GM12864 (cell line): ENCODE measurements at regions not wholly inside any gene's neighbourhood (a gene's known extent, or its start where the extent isn't known, plus 50 kb on each side); places are given as distances from the start of the nearest gene placed in this dataset.
"Not testable (repeated sequence)": the region's sequence is repeated elsewhere in the genome, so short reads cannot be mapped to it uniquely, and the experiment has no call there.

Experiments
- DNase-seq: peaks from one replicate; pipeline ENCODE4 v3.0.0-alpha.2; 2011; ENCODE audit warnings: low read depth
- H3K4me3 ChIP-seq: 2 replicates; pipeline ENCODE4 v1.5.1; 2011; ENCODE audit warnings: mild to moderate bottlenecking, low read depth, low read length, control low read depth
- TF ChIP-seq, protein P1 (sequence below): IDR thresholded peaks from 2 replicates; pipeline ENCODE4 v1.5.1; 2011; ENCODE audit warnings: low read depth, mild to moderate bottlenecking, moderate library complexity, low read length, control low read depth, inconsistent platforms; ENCODE audit errors: missing control alignments

DNA sequence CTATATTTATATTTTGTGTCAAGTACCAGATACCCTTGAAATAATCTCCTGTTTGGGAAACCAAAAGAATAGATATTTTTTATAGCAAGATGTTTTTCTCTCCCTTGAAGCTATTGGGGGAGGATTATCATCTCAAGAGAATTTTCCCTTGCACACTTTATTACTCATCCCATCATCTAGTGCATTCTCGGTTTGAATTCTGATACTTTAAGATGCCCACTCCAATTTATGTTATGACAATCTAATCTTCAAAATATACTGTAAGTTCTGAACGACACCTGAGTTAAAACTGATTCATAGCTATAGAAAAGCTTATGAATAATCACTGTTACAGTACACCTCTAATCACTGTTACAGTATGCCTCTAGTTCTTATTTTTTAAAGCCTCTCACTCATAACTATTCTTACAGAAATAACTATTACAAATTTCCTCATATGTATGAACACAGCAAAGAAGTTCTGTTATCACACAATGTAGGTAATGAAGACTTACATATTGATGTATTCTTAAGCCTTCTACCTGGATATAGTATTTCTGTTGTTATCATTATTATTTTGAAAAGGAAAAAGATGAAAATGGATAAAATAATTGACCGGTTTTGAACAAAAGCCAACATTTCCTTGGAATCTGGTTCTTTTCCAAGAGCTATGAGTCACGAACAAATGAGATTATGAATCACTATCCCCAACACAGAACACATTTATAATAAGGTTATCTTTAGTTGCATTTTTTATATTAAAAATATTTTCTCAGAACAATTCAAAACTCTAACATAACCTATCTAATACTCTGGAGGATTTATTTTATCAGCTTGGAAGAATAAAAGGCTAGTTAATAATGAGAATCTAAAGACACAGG lies 72.3 kb upstream of the FAM13C start:
- no peak overlapping the region for H3K4me3 ChIP-seq
- TF ChIP-seq, protein P1, sequence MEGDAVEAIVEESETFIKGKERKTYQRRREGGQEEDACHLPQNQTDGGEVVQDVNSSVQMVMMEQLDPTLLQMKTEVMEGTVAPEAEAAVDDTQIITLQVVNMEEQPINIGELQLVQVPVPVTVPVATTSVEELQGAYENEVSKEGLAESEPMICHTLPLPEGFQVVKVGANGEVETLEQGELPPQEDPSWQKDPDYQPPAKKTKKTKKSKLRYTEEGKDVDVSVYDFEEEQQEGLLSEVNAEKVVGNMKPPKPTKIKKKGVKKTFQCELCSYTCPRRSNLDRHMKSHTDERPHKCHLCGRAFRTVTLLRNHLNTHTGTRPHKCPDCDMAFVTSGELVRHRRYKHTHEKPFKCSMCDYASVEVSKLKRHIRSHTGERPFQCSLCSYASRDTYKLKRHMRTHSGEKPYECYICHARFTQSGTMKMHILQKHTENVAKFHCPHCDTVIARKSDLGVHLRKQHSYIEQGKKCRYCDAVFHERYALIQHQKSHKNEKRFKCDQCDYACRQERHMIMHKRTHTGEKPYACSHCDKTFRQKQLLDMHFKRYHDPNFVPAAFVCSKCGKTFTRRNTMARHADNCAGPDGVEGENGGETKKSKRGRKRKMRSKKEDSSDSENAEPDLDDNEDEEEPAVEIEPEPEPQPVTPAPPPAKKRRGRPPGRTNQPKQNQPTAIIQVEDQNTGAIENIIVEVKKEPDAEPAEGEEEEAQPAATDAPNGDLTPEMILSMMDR, result no peak
- no peak for DNase-seq

DNA sequence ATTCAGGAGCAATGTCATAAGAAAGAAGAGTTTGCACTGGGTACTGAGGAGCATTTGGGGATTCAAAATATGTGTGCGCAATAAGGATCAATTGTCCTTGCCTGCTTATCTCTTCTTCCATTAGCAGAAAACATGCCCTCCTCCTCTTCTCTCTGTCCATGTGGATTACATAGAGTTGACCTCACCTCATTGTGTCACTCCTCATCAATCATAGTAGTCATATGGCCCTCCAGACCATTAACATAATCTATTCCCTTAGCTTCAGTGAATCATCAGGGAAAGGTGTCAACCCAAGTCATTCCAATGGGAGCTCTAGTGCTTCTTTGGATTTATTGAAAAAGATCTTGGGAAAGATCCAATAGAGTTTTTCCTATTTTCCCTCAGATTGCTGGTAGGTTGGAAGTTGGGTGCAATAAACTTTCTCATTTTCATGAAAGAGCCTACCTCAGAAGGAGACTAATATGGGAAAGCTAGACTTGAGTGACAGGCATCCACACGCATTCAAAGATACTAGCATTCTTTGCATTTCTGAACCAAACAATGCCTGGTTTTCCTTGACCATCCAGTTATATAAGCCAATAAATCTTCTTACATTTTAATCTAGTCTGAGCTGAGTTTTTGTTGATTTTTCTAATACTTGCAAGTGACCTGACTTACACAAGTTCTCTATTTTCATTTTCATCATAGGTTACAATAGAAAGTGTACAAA lies 71.5 kb upstream of the FAM13C start:
- no peak overlapping the region for H3K4me3 ChIP-seq
- DNase-seq, result no peak
- TF ChIP-seq, protein P1, result no peak

DNA sequence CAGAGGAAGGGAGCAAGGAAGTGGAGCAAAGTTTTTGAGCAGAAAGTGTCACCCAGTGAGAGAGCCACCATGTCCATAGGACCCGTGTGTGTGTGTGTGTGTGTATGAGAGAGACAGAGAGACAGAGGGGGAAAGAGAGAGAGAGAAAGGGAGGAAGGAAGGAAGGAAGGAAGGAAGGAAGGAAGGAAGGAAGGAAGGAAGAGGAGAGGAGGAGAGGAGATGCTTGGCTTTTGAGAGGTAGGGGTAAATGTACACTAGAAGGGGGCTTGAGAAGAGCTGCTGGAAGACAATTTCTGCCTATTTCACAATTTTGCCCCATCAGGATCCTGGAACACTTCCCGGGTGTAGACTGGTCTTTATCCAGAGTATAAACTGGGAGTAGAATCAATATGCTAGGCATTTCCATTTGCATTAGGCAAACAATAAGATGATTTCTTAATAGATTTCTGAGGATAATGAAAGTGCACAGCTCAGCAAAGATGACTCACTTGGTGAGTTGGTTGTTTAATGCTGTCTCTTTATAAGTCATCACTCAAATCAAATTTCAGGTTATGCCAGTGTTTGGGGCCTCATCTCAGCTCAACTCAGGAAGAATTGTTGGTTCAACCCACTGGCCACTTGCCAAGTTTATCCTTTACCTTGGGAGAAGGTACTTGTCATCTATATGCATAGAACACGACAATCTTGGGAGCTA lies 70.0 kb upstream of the FAM13C start:
- no peak for DNase-seq
- TF ChIP-seq, protein P1, result no peak

DNA sequence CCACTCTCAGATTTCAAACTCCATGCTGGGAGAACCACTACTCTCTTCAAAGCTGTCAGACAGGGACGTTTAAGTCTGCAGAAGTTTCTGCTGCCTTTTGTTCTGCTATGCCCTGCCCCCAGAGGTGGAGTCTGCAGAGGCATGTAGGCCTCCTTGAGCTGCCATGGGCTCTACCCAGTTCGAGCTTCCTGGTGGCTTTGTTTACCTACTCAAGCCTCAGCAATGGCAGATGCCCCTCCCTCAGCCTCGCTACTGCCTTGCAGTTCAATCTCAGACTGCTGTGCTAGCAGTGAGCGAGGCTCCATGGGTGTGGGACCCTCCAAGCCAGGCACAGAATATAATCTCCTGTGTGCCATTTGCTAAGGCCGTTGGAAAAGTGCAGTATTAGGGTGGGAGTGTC lies 51.4 kb upstream of the FAM13C start:
- not testable (repeated sequence) for DNase-seq

More for the DNA sequence above, 70.0 kb upstream of the FAM13C start:
- H3K4me3 ChIP-seq, result no peak overlapping the region

More for the DNA sequence above, 51.4 kb upstream of the FAM13C start:
- H3K4me3 ChIP-seq, result not testable (repeated sequence)
